Ishikawa (cell line): ENCODE measurements at regions not wholly inside any gene's neighbourhood (a gene's known extent, or its start where the extent isn't known, plus 50 kb on each side); places are given as distances from the start of the nearest gene placed in this dataset.

ENCODE experiments used
- CEBPB ChIP-seq: IDR thresholded peaks from 2 replicates; pipeline ENCODE4 v1.6.1; 2012
- CREB1 ChIP-seq: IDR thresholded peaks from 2 replicates; pipeline ENCODE4 v1.6.1; 2012; ENCODE audit warnings: low read depth
- EP300 ChIP-seq: IDR thresholded peaks from 2 replicates; pipeline ENCODE4 v1.6.1; 2012; ENCODE audit warnings: borderline replicate concordance
- REST ChIP-seq: IDR thresholded peaks from 2 replicates; pipeline ENCODE4 v1.6.1; 2012; ENCODE audit warnings: low read depth, mild to moderate bottlenecking
- TCF12 ChIP-seq: IDR thresholded peaks from 2 replicates; pipeline ENCODE4 v1.6.1; 2012; ENCODE audit warnings: low read depth

GRCh38 chr2:173808718-173809117 is 156.5 kb downstream of the SP3 start:
- TF ChIP-seq REST (no peak), EP300 (no peak), CREB1 (no peak), TCF12 (no peak), CEBPB (no peak)
